ENCODE measurements at regions not wholly inside any gene's neighbourhood (a gene's known extent, or its start where the extent isn't known, plus 50 kb on each side); places are given as distances from the start of the nearest gene placed in this dataset.
"Not testable (repeated sequence)": the region's sequence is repeated elsewhere in the genome, so short reads cannot be mapped to it uniquely, and the experiment has no call there.

DNA sequence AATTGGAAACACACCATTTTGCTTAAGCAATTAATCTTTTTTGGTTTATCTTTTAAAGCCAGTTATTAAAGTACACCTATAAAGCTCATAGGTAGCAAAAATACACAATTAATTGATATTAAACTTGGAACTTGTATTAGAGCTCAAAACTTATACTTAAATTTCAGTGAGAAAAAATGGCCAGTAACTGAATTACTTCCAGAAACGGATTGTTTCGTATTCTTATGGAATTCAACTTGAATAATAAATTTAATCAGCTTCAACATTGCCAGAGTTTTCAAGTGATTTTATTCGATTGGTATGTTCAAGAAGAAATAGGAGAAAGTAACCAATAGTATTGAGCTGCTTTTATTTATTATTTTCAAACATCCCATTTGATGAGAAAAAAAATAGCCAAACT is 112.7 kb upstream of the PDE10A start:
- Mint-ChIP-seq H3K4me3 (no peak overlapping the region), H3K27ac (no peak overlapping the region), H3K27me3 (peaks cover 7% of the 10 kb centered on the region), H3K4me1 (peaks cover 2% of the 10 kb centered on the region), H3K9me3 (no peaks in the 10 kb centered on the region), H3K36me3 (no peaks in the 10 kb centered on the region)
- ATAC-seq (ENCODE audit: low read depth) = no peak
- DNase-seq (ENCODE audit: low spot score in 2 of 2) = no peak

DNA sequence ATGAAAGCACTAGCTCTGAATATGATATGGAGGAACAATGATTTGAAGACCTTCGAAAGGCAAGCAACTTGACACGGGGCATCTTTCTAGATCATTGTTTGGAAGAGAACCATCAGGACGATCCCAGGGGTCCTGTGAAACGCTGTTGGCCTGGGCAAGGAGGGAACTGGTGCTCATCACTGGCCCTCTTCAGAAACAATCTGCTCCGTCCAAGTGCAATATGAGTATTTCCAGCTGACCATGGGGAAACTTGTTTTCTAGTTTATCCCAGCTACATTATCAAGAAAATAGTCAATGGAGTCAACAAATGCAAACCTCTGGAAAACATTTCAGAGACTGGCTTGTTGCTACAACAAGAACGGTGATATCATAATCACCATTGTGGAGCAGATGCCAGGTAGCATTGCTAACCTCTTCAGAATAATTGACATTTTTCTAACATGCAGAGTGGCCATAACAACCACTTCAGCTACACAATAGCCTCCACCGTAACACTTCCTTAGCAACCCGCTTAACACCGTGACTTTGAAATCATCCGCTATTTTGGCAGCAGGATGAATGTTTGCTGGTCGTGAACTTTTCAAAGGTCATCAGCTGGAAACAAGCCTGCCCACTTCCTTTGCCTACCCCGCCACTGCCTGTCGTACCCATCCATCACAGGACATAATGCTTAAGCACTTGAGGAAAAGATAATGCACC is 112.0 kb upstream of the PDE10A start:
- ATAC-seq (ENCODE audit: low read depth) = no peak
- DNase-seq (ENCODE audit: low spot score in 2 of 2) = no peak
- Mint-ChIP-seq H3K27me3 (peaks cover 9% of the 10 kb centered on the region), H3K4me3 (no peak overlapping the region), H3K4me1 (peaks cover 2% of the 10 kb centered on the region), H3K27ac (no peak overlapping the region), H3K36me3 (no peaks in the 10 kb centered on the region), H3K9me3 (no peaks in the 10 kb centered on the region)

DNA sequence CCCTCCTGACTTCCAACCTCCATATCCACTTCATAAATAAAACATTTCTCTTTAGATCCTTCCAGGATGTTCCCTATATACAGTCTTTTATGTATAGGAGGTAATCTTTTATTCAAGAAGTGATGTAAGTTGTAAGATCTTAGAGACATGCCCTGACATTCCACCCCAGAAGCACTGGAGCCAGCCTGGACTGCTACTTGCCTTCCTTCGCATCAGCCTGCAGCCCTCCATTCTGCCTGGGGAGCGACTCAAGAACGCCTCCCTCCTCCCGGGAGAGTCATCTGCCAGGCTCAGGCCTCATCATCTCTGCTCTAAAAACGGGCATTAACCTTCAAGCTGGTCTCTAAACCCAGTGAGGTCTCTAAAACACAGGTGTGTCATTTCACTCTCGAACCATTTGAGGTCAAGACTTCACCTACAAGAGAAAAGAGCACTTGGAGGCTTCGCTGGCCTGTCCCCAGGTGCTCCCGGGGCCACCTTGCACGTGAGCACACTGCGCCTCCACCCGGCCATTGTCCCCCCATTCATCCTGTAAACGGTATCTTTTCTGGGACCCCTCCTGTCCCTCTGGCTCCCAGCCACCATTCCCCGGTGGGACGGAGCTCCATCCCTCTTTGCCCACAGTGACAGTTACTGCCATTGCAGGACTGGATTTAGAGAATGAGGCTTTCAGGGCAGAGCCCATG is 107.5 kb upstream of the PDE10A start:
- Mint-ChIP-seq H3K4me3 (no peak overlapping the region), H3K36me3 (no peaks in the 10 kb centered on the region), H3K27ac (no peak overlapping the region), H3K27me3 (peaks cover 7% of the 10 kb centered on the region), H3K9me3 (peaks cover 1% of the 10 kb centered on the region), H3K4me1 (peaks cover 2% of the 10 kb centered on the region)
- ATAC-seq (ENCODE audit: low read depth) = no peak
- DNase-seq (ENCODE audit: low spot score in 2 of 2) = no peak

DNA sequence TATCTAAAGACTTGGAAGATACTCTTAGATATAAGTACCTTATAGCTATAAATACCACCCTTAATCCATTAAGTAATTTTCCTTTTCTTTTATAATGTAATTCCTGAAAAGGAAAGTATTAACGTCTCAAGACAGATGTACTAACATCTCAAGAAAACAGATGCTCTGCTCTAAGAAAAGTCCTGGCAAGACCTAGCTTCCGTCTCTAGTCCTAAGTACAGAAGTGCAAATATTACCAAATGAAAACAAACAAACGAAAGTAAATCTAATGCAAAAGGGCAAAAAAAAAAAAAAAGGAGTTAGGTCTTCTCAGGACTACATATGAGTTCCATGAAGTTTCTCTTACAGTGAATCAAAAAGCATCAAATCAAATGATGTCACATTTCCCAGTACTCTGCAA is 106.8 kb upstream of the PDE10A start:
- Mint-ChIP-seq H3K27me3 (peaks cover 4% of the 10 kb centered on the region), H3K9me3 (peaks cover 1% of the 10 kb centered on the region), H3K27ac (no peak overlapping the region), H3K4me1 (no peaks in the 10 kb centered on the region), H3K4me3 (no peak overlapping the region), H3K36me3 (no peaks in the 10 kb centered on the region)
- DNase-seq (ENCODE audit: low spot score in 2 of 2) = no peak
- ATAC-seq (ENCODE audit: low read depth) = no peak

DNA sequence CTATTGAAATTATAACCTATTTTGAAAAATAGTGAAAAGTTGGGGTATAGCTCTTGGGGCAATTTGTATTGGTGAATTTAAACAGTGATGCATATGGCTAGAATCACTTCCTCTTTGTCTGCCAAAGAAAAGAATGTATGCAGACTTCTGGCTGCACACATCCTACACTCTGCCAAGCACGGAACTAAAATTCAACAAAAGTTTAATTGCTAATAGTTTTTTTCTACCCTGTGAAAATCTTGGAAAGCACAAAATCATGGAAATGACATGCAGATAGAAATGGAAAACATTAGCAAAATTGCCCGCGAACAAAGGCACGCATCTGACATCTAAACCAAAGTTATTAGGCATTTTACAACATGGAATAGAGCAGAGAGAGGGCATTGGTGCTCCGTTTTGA is 106.4 kb upstream of the PDE10A start:
- H3K9me3 Mint-ChIP-seq = peaks cover 1% of the 10 kb centered on the region
- no peaks in the 10 kb centered on the region for H3K4me1 Mint-ChIP-seq
- no peaks in the 10 kb centered on the region for H3K36me3 Mint-ChIP-seq
- H3K27me3 Mint-ChIP-seq = peaks cover 3% of the 10 kb centered on the region
- no peak overlapping the region for H3K4me3 Mint-ChIP-seq
- ATAC-seq (ENCODE audit: low read depth) = no peak
- no peak for DNase-seq (ENCODE audit: low spot score in 2 of 2)
- H3K27ac Mint-ChIP-seq = no peak overlapping the region

DNA sequence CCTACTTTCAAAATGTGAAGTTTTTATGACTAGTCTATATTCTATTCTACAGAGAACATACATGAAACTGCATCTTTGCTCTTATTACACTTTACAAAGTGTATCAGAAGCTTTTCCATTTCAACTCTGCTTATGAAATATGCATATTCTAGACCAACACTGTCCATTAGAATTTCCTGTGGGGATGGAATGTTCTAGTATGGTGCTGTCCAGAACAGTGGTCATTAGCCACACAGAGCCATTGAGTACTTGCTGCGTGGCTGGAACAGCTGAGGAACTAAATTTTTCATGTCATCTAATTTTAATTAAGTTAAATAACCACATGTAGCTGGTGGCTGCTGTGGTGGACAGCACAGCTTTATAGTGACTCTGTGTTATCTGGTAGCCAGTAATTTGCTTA is 105.9 kb upstream of the PDE10A start:
- peaks cover 1% of the 10 kb centered on the region for H3K9me3 Mint-ChIP-seq
- H3K4me1 Mint-ChIP-seq = no peaks in the 10 kb centered on the region
- no peak for DNase-seq (ENCODE audit: low spot score in 2 of 2)
- H3K4me3 Mint-ChIP-seq = no peak overlapping the region
- H3K27me3 Mint-ChIP-seq = peaks cover 3% of the 10 kb centered on the region
- no peak overlapping the region for H3K27ac Mint-ChIP-seq
- no peaks in the 10 kb centered on the region for H3K36me3 Mint-ChIP-seq
- no peak for ATAC-seq (ENCODE audit: low read depth)

DNA sequence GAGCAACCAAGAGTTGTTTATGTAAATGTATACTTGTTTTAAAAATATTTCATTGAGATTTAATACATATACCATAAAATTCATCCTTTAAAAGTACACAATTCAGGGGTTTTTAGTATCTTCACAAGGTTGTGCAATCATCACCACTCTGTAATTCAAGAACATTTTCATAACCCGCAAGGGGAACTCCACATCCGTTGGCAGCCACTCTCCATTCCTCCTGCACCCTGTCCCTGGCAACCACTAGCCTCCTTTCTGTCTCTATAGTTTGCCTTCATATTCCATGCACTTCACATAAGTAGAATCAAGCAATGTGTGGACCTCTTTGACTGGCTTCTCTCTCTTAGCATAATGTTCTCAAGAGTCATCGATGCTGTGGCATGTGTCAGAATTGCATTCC is 104.2 kb upstream of the PDE10A start:
- no peak overlapping the region for H3K27ac Mint-ChIP-seq
- no peak for ATAC-seq (ENCODE audit: low read depth)
- H3K4me3 Mint-ChIP-seq = no peak overlapping the region
- H3K27me3 Mint-ChIP-seq = peaks cover 3% of the 10 kb centered on the region
- no peaks in the 10 kb centered on the region for H3K4me1 Mint-ChIP-seq
- no peaks in the 10 kb centered on the region for H3K36me3 Mint-ChIP-seq
- H3K9me3 Mint-ChIP-seq = peaks cover 1% of the 10 kb centered on the region
- no peak for DNase-seq (ENCODE audit: low spot score in 2 of 2)

DNA sequence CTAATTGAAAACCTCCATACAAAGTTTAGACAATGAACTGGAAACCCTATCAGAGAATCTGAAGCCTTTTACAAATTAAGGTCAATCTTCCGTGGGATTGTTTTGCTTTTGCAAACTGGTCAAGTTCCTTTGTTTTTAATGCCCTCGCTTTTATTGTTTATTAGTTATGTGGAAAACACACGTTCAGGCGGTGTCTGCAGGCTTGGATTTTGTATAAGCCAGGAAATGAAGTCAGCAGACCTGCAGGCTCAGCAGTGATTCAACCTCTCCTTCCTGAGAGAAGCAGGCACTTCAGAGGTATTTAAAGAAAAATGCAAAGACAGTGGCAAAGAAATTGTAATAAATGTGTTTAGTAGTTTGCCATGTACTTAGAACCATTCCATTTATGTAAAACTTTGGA is 103.4 kb upstream of the PDE10A start:
- Mint-ChIP-seq H3K4me1 (no peaks in the 10 kb centered on the region), H3K4me3 (no peak overlapping the region), H3K36me3 (no peaks in the 10 kb centered on the region), H3K9me3 (peaks cover 3% of the 10 kb centered on the region), H3K27ac (no peak overlapping the region), H3K27me3 (peaks cover 3% of the 10 kb centered on the region)
- ATAC-seq (ENCODE audit: low read depth) = no peak
- no peak for DNase-seq (ENCODE audit: low spot score in 2 of 2)

DNA sequence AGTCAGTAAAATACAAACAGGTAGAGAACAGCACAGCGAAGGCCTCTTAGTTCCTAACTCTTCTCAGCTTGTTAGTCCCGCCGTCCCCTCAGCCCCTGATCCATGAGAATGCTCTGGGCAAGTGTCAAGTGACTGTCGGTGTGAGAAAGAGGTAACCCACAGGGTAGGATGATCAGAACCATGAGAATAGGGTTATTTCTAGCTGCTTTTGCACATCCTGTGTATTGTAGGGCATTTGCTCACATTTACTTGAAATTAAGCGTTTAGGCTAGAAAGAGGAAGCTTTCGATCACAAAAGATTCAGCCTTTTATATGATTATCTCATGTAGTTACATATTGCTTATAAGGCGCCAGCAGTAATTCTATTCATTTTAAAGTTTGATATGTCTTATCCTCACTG is 103.0 kb upstream of the PDE10A start:
- no peak overlapping the region for H3K27ac Mint-ChIP-seq
- H3K4me1 Mint-ChIP-seq = no peaks in the 10 kb centered on the region
- H3K4me3 Mint-ChIP-seq = no peak overlapping the region
- H3K9me3 Mint-ChIP-seq = peaks cover 3% of the 10 kb centered on the region
- no peak for ATAC-seq (ENCODE audit: low read depth)
- H3K36me3 Mint-ChIP-seq = no peaks in the 10 kb centered on the region
- peaks cover 3% of the 10 kb centered on the region for H3K27me3 Mint-ChIP-seq
- DNase-seq (ENCODE audit: low spot score in 2 of 2) = no peak

DNA sequence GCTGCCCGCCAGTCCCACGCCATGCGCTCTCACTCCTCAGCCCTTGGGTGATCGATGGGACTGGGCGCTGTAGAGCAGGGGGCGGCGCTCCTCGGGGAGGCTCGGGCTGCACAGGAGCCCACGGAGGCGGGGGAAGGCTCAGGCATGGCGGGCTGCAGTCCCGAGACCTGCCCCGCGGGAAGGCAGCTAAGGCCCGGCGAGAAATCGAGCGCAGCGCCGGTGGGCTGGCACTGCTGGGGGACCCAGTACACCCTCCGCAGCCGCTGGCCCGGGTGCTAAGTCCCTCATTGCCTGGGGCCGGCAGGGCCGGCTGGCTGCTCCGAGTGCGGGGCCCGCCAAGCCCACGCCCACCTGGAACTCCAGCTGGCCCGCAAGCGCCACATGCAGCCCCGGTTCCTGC is 102.2 kb upstream of the PDE10A start:
- H3K4me3 Mint-ChIP-seq = not testable (repeated sequence)

DNA sequence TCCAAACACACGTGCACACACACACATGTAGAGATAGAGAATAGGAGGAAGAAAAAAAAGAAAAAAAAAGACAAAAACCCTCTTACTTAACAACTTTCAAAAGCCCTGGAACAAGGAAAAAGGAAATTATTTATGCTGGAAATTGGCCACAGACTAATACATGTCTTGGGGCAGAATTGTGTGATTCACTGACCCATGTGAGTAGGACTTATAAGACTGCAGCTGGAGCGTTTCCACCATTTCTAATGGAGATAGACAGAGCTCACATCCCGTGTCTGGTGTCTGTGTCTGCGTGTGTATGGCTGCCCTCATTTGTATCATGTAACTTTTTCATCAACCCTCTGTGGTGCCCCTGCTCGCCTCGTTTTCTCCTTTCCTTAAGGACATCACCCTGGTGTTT is 99.8 kb upstream of the PDE10A start:
- peaks cover 3% of the 10 kb centered on the region for H3K36me3 Mint-ChIP-seq
- no peak for DNase-seq (ENCODE audit: low spot score in 2 of 2)
- no peaks in the 10 kb centered on the region for H3K4me1 Mint-ChIP-seq
- no peak for ATAC-seq (ENCODE audit: low read depth)
- no peaks in the 10 kb centered on the region for H3K27me3 Mint-ChIP-seq
- no peak overlapping the region for H3K27ac Mint-ChIP-seq
- H3K9me3 Mint-ChIP-seq = peaks cover 7% of the 10 kb centered on the region
- no peak overlapping the region for H3K4me3 Mint-ChIP-seq

More for the DNA sequence above, 102.2 kb upstream of the PDE10A start:
- not testable (repeated sequence) for H3K27me3 Mint-ChIP-seq; H3K36me3 Mint-ChIP-seq; DNase-seq (ENCODE audit: low spot score in 2 of 2); H3K9me3 Mint-ChIP-seq; ATAC-seq (ENCODE audit: low read depth); H3K4me1 Mint-ChIP-seq; H3K27ac Mint-ChIP-seq

DNA sequence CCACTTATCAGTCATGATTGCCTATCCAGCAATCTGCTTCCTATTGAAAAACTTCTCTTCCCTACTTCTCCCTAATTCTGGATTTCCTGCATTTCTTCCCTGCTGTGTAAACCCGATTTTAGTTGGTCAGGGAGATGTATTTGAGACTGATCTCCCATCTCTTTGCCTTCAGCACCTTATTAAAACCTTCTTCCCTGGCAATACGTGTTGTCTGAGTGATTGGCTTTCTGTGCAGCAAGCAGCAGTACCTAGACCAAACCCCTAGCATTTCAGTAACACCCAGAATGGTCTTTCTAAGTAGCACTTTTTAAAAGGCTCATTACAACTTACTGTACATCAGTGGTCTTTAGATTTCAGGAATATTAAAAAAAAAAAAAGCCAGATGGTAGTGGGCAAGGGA is 99.1 kb upstream of the PDE10A start:
- H3K27ac Mint-ChIP-seq = no peak overlapping the region
- H3K4me1 Mint-ChIP-seq = no peaks in the 10 kb centered on the region
- peaks cover 3% of the 10 kb centered on the region for H3K36me3 Mint-ChIP-seq
- H3K9me3 Mint-ChIP-seq = peaks cover 6% of the 10 kb centered on the region
- ATAC-seq (ENCODE audit: low read depth) = no peak
- DNase-seq (ENCODE audit: low spot score in 2 of 2) = no peak
- no peak overlapping the region for H3K4me3 Mint-ChIP-seq
- no peaks in the 10 kb centered on the region for H3K27me3 Mint-ChIP-seq

DNA sequence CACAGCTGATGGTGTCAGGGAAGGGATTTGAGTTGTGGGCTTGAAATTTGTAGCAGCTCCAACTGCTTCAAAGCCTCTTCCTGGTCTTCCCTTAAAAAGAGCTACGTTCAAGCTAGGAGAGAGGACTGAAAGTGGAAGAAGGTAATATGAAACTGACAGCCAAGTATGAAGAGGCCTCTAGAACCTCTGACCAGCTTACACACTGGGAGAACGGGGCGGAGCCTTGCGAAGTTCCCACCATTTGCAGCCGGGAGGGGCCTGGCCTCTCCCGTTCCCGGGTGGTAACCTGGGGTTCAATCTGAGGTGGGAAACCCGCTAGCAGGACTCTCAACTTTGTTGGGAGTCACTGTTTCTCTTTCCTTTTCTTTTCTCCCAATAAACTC is 97.8 kb upstream of the PDE10A start:
- peaks cover 6% of the 10 kb centered on the region for H3K9me3 Mint-ChIP-seq
- ATAC-seq (ENCODE audit: low read depth) (no peak), DNase-seq (ENCODE audit: low spot score in 2 of 2) (no peak)
- H3K4me3 Mint-ChIP-seq = no peak overlapping the region
- no peak overlapping the region for H3K27ac Mint-ChIP-seq
- H3K4me1 Mint-ChIP-seq = no peaks in the 10 kb centered on the region
- H3K27me3 Mint-ChIP-seq = no peaks in the 10 kb centered on the region
- H3K36me3 Mint-ChIP-seq = peaks cover 3% of the 10 kb centered on the region

DNA sequence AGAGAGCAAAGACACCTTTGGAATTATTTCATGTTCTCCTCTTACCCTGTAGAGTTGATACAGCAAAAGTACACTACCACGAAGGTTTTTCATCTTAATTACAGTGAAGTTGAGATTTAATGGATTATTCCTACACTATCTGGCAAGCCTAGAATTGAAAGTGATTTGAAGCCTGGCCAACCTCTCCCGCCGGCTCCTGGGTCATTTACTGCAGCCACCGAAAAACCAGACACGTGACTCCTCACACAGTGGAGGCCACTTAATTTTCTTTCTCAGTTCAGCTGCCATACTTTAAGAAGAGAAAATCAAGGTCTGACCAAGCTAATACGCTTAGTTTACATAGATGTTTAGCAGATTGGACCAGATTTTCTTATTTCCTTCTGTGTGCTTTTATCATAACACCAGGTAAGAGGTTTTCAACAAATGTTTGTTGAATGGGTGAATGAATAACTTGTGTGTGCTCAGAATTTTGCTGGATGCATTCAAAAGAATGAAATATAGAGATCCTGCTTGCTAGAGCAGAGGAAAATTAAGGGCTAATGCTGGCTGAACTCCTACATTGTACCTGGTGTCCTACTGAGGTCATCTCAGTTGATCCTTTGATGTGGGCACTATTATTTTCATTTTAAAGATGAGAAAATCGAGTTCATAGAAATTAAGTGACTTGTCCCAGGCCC is 97.2 kb upstream of the PDE10A start:
- no peaks in the 10 kb centered on the region for H3K4me1 Mint-ChIP-seq
- H3K9me3 Mint-ChIP-seq = peaks cover 6% of the 10 kb centered on the region
- no peaks in the 10 kb centered on the region for H3K27me3 Mint-ChIP-seq
- H3K27ac Mint-ChIP-seq = no peak overlapping the region
- H3K36me3 Mint-ChIP-seq = peaks cover 3% of the 10 kb centered on the region
- no peak for ATAC-seq (ENCODE audit: low read depth)
- DNase-seq (ENCODE audit: low spot score in 2 of 2) = no peak
- H3K4me3 Mint-ChIP-seq = no peak overlapping the region
